Stomach (tissue), 8 donors: ENCODE measurements at regions not wholly inside any gene's neighbourhood (a gene's known extent, or its start where the extent isn't known, plus 50 kb on each side); places are given as distances from the start of the nearest gene placed in this dataset.

Experiments
- DNase-seq, 2 donors: peaks; one replicate each; pipeline versions ENCODE4 v3.0.0 to v3.0.0-alpha.2; 2013 to 2019
- H3K27ac ChIP-seq, 5 donors: fragments of 200-600 bp in 4 of 5; sonication (generic) in 4 of 5; one replicate each; pipeline ENCODE4 v1.5.1; 2013 to 2019; ENCODE audit warnings: mild to moderate bottlenecking in 1 of 5, moderate library complexity in 1 of 5
- H3K27me3 ChIP-seq, 3 donors: fragments of 200-600 bp; sonication (generic); one replicate each; pipeline ENCODE4 v1.5.1; 2017 to 2019; ENCODE audit warnings: mixed run types in 1 of 3
- H3K36me3 ChIP-seq, 4 donors: fragments of 200-600 bp; sonication (generic); 1 replicate in 3 of 4; 2 replicates in 1 of 4; pipeline ENCODE4 v1.5.1; 2016 to 2019
- H3K4me1 ChIP-seq, 4 donors: fragments of 200-600 bp; sonication (generic); one replicate each; pipeline ENCODE4 v1.5.1; 2016 to 2019
- H3K4me3 ChIP-seq, 4 donors: fragments of 200-600 bp; sonication (generic) in 3 of 4; one replicate each; pipeline ENCODE4 v1.5.1; 2016 to 2019; ENCODE audit warnings: mild to moderate bottlenecking in 1 of 4
- H3K9me3 ChIP-seq, 4 donors: fragments of 200-600 bp; sonication (generic); one replicate each; pipeline ENCODE4 v1.5.1; 2016 to 2019
- CTCF ChIP-seq, 7 experiments: fragments of 450-650 bp in 4 of 7; fragments of 200-600 bp in 3 of 7; sonication (generic) in 3 of 7; IDR thresholded peaks; one replicate each; pipeline ENCODE4 v1.5.1; 2016 to 2019; ENCODE audit warnings: antibody characterized with exemption in 7 of 7, control low read depth in 2 of 7, mild to moderate bottlenecking in 1 of 7
- EP300 ChIP-seq: sonication (generic); formaldehyde crosslinking; IDR thresholded peaks from one replicate; pipeline ENCODE4 v1.6.1; 2017; ENCODE audit warnings: antibody characterized with exemption
- POLR2A ChIP-seq, 4 donors: fragments of 450-650 bp; IDR thresholded peaks; one replicate each; pipeline ENCODE4 v1.6.1; 2016; ENCODE audit warnings: antibody characterized with exemption in 4 of 4, control low read depth in 2 of 4, mild to moderate bottlenecking in 1 of 4, moderate library complexity in 1 of 4
- POLR2AphosphoS5 ChIP-seq, 3 donors: sonication (generic); formaldehyde crosslinking; IDR thresholded peaks; one replicate each; pipeline ENCODE4 v1.6.1; 2016; ENCODE audit warnings: antibody characterized with exemption in 3 of 3
- WGBS, 5 donors: extraction: QIAGEN DNeasy Blood & Tissue Kit in 3 of 5; methylation state at CpG; one replicate each; pipeline versions ENCODE4 v1.1.5 to v1.1.7; 2013 to 2018; 5-methylcytosine and 5-hydroxymethylcytosine counted together
- intact Hi-C: fragments of 100-400 bp; cut with DNase I; formaldehyde crosslinking; loops from one replicate; pipeline ENCODE4 v1.15.1; 2023; ENCODE audit warnings: low total_unique reads
- donor health status: healthy with polysubstance abuse.
- donor health status: Bipolar disorder and iron deficiency.
- donor health status: healthy.

DNA sequence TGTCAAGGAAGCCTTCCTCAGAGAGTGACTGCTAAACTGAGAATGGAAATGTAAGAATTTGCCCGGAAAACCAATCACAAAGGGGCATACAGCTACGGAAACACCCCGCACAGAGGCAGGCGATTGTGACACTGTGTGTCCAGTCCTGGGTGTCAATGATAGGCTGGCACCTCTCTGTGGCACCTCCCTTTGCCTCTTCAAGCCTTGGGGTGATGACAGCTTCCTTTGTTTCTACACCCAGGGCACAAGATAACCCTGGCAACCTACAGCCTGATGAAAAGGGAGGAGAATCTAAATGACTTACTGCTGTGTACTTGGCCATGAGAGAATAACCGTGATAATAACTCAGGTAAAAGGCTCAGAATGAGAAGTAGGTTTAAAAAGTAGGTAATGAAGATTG is 93.6 kb upstream of the SSTR4 start:
- no peaks in the 10 kb centered on the region for H3K4me1 ChIP-seq
- 64 to 75% (median 67%) methylated on average over 5 of the region's 5 CpGs for WGBS, 5 donors
- intact Hi-C loops, result no loop called here
- H3K27me3 ChIP-seq, result no peaks in the 10 kb centered on the region
- H3K27ac ChIP-seq, result no peak overlapping the region
- H3K36me3 ChIP-seq, result no peaks in the 10 kb centered on the region
- no peak for DNase-seq
- H3K9me3 ChIP-seq, result no peaks in the 10 kb centered on the region
- H3K4me3 ChIP-seq, result no peak overlapping the region
- TF ChIP-seq EP300 (no peak), POLR2AphosphoS5 (IDR thresholded peaks at IDR 0.05) (no peak), CTCF (IDR thresholded peaks at IDR 0.05) (no peak), POLR2A (IDR thresholded peaks at IDR 0.05) (no peak)

GRCh38 chr20:22942742-22943141 is 92.4 kb upstream of the SSTR4 start:
- whole genome bisulfite sequencing, 5 donors, result 87 to 91% (median 90%) methylated on average over 2 of the region's 2 CpGs
- H3K36me3 ChIP-seq, result no peaks in the 10 kb centered on the region
- H3K9me3 ChIP-seq, result no peaks in the 10 kb centered on the region
- H3K4me1 ChIP-seq, result no peaks in the 10 kb centered on the region
- no peaks in the 10 kb centered on the region for H3K27me3 ChIP-seq
- no peak for DNase-seq
- H3K4me3 ChIP-seq, result no peak overlapping the region
- no peak overlapping the region for H3K27ac ChIP-seq
- no peak for TF ChIP-seq POLR2A (IDR thresholded peaks at IDR 0.05)
- intact Hi-C loops, result no loop called here

DNA sequence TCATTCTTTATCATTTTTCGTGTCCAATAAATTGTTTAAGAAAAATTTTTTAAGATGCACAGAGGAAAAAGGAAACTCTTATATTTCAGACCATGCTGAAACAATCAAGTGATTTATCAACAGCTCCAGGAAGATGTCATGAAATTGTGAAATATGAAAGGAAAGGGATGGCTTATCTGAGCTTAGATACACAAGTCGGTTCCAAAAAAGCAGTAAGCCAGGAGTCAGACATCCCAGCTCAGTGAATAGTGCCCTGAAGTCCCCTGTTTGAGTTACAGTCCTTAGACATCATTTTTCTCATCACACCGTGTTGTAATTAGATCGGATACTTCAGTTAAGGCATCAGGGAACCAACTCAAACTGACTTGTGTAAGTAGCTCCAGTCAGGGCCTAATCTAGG is 91.0 kb upstream of the SSTR4 start:
- Histone ChIP-seq H3K27me3 (no peaks in the 10 kb centered on the region), H3K4me3 (no peak overlapping the region), H3K27ac (no peak overlapping the region), H3K4me1 (no peaks in the 10 kb centered on the region), H3K36me3 (no peaks in the 10 kb centered on the region), H3K9me3 (no peaks in the 10 kb centered on the region)
- DNase-seq, result no peak
- intact Hi-C loops, result no loop called here
- 56 to 69% (median 61%) methylated on average over 4 of the region's 4 CpGs for WGBS, 5 donors
- no peak for TF ChIP-seq POLR2A (IDR thresholded peaks at IDR 0.05)
- no peak for TF ChIP-seq EP300
- TF ChIP-seq POLR2AphosphoS5 (IDR thresholded peaks at IDR 0.05), result no peak
- TF ChIP-seq CTCF (IDR thresholded peaks at IDR 0.05), result no peak

- H3K27ac ChIP-seq, result no peak overlapping the region
- no peaks in the 10 kb centered on the region for H3K9me3 ChIP-seq
- TF ChIP-seq CTCF (IDR thresholded peaks at IDR 0.05) (no peak), POLR2AphosphoS5 (IDR thresholded peaks at IDR 0.05) (no peak), POLR2A (IDR thresholded peaks at IDR 0.05) (no peak), EP300 (no peak)
- no peaks in the 10 kb centered on the region for H3K36me3 ChIP-seq
- no peak overlapping the region for H3K4me3 ChIP-seq
- 80 to 96% (median 83%) methylated on average over 6 of the region's 6 CpGs for WGBS, 5 donors
- no peak for DNase-seq
- no peaks in the 10 kb centered on the region for H3K27me3 ChIP-seq
- intact Hi-C loops, result no loop called here
- no peaks in the 10 kb centered on the region for H3K4me1 ChIP-seq
Observed at GRCh38 chr20:22944936-22945335, 90.2 kb upstream of the SSTR4 start.

GRCh38 chr20:22946596-22946995 is 88.5 kb upstream of the SSTR4 start:
- no peaks in the 10 kb centered on the region for H3K36me3 ChIP-seq
- TF ChIP-seq EP300 (no peak), CTCF (IDR thresholded peaks at IDR 0.05) (no peak), POLR2AphosphoS5 (IDR thresholded peaks at IDR 0.05) (no peak), POLR2A (IDR thresholded peaks at IDR 0.05) (no peak)
- no peak for DNase-seq
- no peak overlapping the region for H3K27ac ChIP-seq
- 50 to 62% (median 53%) methylated on average over 2 of the region's 2 CpGs for WGBS, 5 donors
- intact Hi-C loops, result no loop called here
- no peaks in the 10 kb centered on the region for H3K27me3 ChIP-seq
- no peaks in the 10 kb centered on the region for H3K4me1 ChIP-seq
- H3K4me3 ChIP-seq, result no peak overlapping the region
- H3K9me3 ChIP-seq, result no peaks in the 10 kb centered on the region
